ENCODE measurements at regions not wholly inside any gene's neighbourhood (a gene's known extent, or its start where the extent isn't known, plus 50 kb on each side); places are given as distances from the start of the nearest gene placed in this dataset.

DNA sequence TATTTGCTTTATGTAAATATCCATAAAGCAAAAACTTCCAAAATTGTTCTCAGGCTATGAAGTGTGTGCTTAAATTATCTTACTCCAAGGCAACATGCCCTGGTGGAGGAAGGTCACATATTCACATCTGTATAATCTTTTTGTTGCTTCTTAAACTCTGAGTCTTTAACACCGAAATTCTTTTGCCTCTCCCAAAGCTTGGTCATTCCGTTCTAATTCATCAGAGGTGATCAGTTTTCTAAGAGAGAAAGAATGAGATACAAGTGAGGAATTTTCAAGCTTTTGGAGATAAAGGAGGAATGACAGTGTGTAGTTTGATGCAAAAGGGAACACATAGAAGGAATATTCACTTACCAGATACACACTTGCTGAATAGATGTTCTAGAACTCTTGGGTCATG lies 561.7 kb downstream of the LTN1 start:
- Histone ChIP-seq H3K79me2 (ENCODE audit: control insufficient read depth, insufficient read depth, low read length, unreplicated experiment) (no peaks in the 10 kb centered on the region), H3K4me1 (ENCODE audit: control insufficient read depth, insufficient read depth, low read length, unreplicated experiment) (peaks cover 48% of the 10 kb centered on the region), H3K27me3 (ENCODE audit: insufficient read depth, low read length) (no peaks in the 10 kb centered on the region), H3K36me3 (ENCODE audit: insufficient read depth, low read length) (0 out of 2 replicates have a peak, but pooled peaks cover 4% of the 10 kb centered on the region), H3K4me3 (ENCODE audit: low read depth, low read length) (no peak overlapping the region), H2AFZ (ENCODE audit: low read length, unreplicated experiment) (peak overlapping the region; percentile 43), H3K27ac (ENCODE audit: low read depth, low read length) (peak overlapping the region; percentile 82)

DNA sequence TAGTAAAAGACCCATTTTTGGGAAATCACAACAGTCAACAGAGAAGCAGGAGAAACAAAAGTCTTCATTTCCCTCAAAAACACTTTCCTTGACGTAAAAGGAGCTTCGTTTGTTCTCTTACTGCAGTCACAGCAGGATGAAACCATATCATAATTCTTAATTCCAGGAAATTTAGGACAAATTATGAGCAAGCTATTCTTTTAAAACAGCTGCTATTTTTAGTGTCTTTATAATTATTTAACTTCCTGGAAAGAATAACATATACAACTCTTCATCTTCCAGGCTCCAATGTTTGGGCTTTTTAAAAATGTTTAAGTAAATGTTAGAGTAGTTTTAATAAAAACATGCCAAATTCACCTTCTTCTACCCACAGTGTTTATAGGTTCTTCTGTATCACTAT lies 563.5 kb downstream of the LTN1 start:
- Histone ChIP-seq H2AFZ (ENCODE audit: low read length, unreplicated experiment) (peak overlapping the region; percentile 3), H3K27ac (ENCODE audit: low read depth, low read length) (no peak overlapping the region), H3K36me3 (ENCODE audit: insufficient read depth, low read length) (0 out of 2 replicates have a peak, but pooled peaks cover 4% of the 10 kb centered on the region), H3K79me2 (ENCODE audit: control insufficient read depth, insufficient read depth, low read length, unreplicated experiment) (no peaks in the 10 kb centered on the region), H3K27me3 (ENCODE audit: insufficient read depth, low read length) (no peaks in the 10 kb centered on the region), H3K4me1 (ENCODE audit: control insufficient read depth, insufficient read depth, low read length, unreplicated experiment) (peaks cover 45% of the 10 kb centered on the region), H3K4me3 (ENCODE audit: low read depth, low read length) (no peak overlapping the region)

DNA sequence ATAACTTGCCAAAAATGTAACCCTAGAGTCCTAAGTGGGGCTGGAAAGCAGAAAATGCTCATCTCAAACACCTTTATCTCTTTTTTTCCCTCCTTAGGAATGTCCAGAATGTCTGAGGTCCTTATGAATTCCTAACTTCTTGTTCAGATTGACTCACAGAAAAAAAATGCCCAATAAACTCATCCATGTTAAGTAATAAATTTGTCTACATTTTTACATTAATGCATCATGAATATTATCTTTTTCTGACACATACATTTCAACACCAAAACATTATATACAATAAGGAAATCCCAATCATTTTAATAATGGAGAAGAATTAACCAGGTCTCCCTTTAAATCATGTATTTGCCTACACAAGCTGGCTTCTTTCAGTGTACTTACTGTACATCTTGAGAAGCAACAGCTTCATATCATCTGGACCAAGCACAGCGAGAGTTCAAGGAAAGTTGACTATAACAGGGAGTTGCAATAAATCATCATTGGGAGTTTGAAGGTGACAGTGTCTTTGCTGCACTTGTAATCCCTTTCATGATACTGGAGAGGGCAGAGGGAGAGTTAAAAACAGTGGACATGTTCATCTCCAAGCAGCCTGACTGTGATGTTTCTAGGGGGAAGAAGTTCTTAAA lies 565.2 kb downstream of the LTN1 start:
- H3K4me3 ChIP-seq (ENCODE audit: low read depth, low read length) = no peak overlapping the region
- no peaks in the 10 kb centered on the region for H3K79me2 ChIP-seq (ENCODE audit: control insufficient read depth, insufficient read depth, low read length, unreplicated experiment)
- H3K27ac ChIP-seq (ENCODE audit: low read depth, low read length) = peak overlapping the region; percentile 73
- 0 out of 2 replicates have a peak, but pooled peaks cover 4% of the 10 kb centered on the region for H3K36me3 ChIP-seq (ENCODE audit: insufficient read depth, low read length)
- H3K27me3 ChIP-seq (ENCODE audit: insufficient read depth, low read length) = no peaks in the 10 kb centered on the region
- peak overlapping the region; percentile 46 for H2AFZ ChIP-seq (ENCODE audit: low read length, unreplicated experiment)
- peaks cover 55% of the 10 kb centered on the region for H3K4me1 ChIP-seq (ENCODE audit: control insufficient read depth, insufficient read depth, low read length, unreplicated experiment)

DNA sequence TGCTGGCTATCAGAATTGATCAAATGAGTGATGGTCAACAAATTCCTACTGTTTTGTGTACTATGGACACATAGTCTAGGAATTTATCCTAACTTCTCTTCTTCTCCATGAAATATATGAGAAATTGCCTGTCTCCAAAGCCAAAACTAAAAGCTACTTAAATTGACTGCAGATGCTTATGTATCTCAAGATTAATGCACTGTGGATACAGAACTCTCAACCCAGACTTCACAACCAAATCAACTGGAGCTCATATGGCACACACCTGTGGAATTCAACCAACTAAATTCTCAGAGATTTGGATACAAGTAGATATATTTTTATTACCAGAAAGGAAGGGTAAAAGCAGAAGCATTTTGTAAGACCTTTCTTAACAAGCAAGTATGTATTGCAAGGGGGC lies 566.1 kb downstream of the LTN1 start:
- H3K27ac ChIP-seq (ENCODE audit: low read depth, low read length) = peak overlapping the region; percentile 73; the same call in 1 of the 2 replicates
- H3K36me3 ChIP-seq (ENCODE audit: insufficient read depth, low read length) = 0 out of 2 replicates have a peak, but pooled peaks cover 4% of the 10 kb centered on the region
- no peaks in the 10 kb centered on the region for H3K27me3 ChIP-seq (ENCODE audit: insufficient read depth, low read length)
- H3K79me2 ChIP-seq (ENCODE audit: control insufficient read depth, insufficient read depth, low read length, unreplicated experiment) = no peaks in the 10 kb centered on the region
- no peak overlapping the region for H3K4me3 ChIP-seq (ENCODE audit: low read depth, low read length)
- H2AFZ ChIP-seq (ENCODE audit: low read length, unreplicated experiment) = peak overlapping the region; percentile 46
- peaks cover 60% of the 10 kb centered on the region for H3K4me1 ChIP-seq (ENCODE audit: control insufficient read depth, insufficient read depth, low read length, unreplicated experiment)

DNA sequence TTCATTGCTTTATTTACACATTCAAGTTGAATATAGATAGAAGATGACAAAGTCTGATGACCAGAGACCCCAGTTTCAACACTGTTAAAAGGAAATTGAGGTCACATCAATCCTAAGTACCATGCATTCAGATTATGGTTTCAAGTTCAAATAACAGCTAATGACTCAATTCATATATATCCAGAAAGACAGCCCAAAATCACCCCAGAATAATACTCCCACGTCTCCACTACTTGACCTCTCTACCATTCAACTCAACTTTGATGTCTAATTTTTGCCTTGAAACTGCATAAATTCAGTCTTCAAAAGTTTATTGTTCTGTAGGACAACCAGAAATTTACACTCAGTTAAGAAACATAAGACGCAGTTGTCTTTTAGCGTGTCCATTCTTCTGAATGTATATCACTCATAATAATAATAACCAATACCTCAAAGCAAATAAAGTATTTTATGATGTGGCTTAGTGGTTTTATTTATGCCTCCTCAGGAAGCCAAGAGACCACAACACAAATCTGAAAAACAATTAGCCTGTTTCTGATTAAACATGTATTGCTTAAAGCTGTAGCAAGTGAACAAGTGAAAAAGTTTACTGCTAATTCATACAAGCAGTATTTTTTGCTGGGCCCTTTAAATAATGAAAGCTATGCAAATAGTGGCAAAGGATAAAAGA lies 569.0 kb downstream of the LTN1 start:
- no peaks in the 10 kb centered on the region for H3K27me3 ChIP-seq (ENCODE audit: insufficient read depth, low read length)
- 0 out of 2 replicates have a peak, but pooled peaks cover 1% of the 10 kb centered on the region for H3K36me3 ChIP-seq (ENCODE audit: insufficient read depth, low read length)
- H3K79me2 ChIP-seq (ENCODE audit: control insufficient read depth, insufficient read depth, low read length, unreplicated experiment) = no peaks in the 10 kb centered on the region
- peaks cover 57% of the 10 kb centered on the region for H3K4me1 ChIP-seq (ENCODE audit: control insufficient read depth, insufficient read depth, low read length, unreplicated experiment)
- H3K27ac ChIP-seq (ENCODE audit: low read depth, low read length) = no peak overlapping the region
- no peak overlapping the region for H3K4me3 ChIP-seq (ENCODE audit: low read depth, low read length)
- H2AFZ ChIP-seq (ENCODE audit: low read length, unreplicated experiment) = peak overlapping the region; percentile 41

GRCh38 chr21:28421716-28422524 lies 570.8 kb downstream of the LTN1 start:
- peaks cover 44% of the 10 kb centered on the region for H3K4me1 ChIP-seq (ENCODE audit: control insufficient read depth, insufficient read depth, low read length, unreplicated experiment)
- peak overlapping the region; percentile 84 for H3K27ac ChIP-seq (ENCODE audit: low read depth, low read length)
- H2AFZ ChIP-seq (ENCODE audit: low read length, unreplicated experiment) = peak overlapping the region; percentile 83
- H3K27me3 ChIP-seq (ENCODE audit: insufficient read depth, low read length) = no peaks in the 10 kb centered on the region
- H3K36me3 ChIP-seq (ENCODE audit: insufficient read depth, low read length) = no peaks in the 10 kb centered on the region
- no peaks in the 10 kb centered on the region for H3K79me2 ChIP-seq (ENCODE audit: control insufficient read depth, insufficient read depth, low read length, unreplicated experiment)
- no peak overlapping the region for H3K4me3 ChIP-seq (ENCODE audit: low read depth, low read length)

GRCh38 chr21:28419811-28420210 lies 572.9 kb downstream of the LTN1 start:
- Histone ChIP-seq H2AFZ (ENCODE audit: low read length, unreplicated experiment) (no peak overlapping the region), H3K27me3 (ENCODE audit: insufficient read depth, low read length) (no peaks in the 10 kb centered on the region), H3K36me3 (ENCODE audit: insufficient read depth, low read length) (no peaks in the 10 kb centered on the region), H3K4me1 (ENCODE audit: control insufficient read depth, insufficient read depth, low read length, unreplicated experiment) (peaks cover 36% of the 10 kb centered on the region), H3K27ac (ENCODE audit: low read depth, low read length) (no peak overlapping the region), H3K4me3 (ENCODE audit: low read depth, low read length) (no peak overlapping the region), H3K79me2 (ENCODE audit: control insufficient read depth, insufficient read depth, low read length, unreplicated experiment) (no peaks in the 10 kb centered on the region)

- Histone ChIP-seq H3K4me3 (ENCODE audit: low read depth, low read length) (no peak overlapping the region), H3K79me2 (ENCODE audit: control insufficient read depth, insufficient read depth, low read length, unreplicated experiment) (no peaks in the 10 kb centered on the region), H2AFZ (ENCODE audit: low read length, unreplicated experiment) (no peak overlapping the region), H3K4me1 (ENCODE audit: control insufficient read depth, insufficient read depth, low read length, unreplicated experiment) (peaks cover 33% of the 10 kb centered on the region), H3K27me3 (ENCODE audit: insufficient read depth, low read length) (no peaks in the 10 kb centered on the region), H3K27ac (ENCODE audit: low read depth, low read length) (no peak overlapping the region), H3K36me3 (ENCODE audit: insufficient read depth, low read length) (no peaks in the 10 kb centered on the region)
Observed at GRCh38 chr21:28418726-28419514, 573.8 kb downstream of the LTN1 start.

DNA sequence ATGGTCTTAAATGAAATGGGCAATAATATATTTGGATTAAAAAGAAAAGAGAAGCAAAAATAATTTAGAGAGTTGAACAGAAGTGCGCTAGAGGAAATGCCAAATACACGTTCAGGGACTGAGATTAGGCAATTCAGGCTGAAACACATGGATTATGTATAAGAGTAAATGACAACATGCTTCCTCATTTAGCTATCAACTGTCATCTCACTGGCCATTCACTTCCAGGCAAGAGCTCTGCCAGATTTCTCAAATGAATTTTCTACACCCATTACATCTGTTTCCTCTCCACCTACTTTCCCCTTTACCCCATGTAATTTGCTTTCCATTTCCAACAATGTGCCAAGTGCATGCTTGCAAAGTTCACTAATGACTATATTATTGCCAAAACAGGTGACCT lies 582.4 kb downstream of the LTN1 start:
- Histone ChIP-seq H3K4me3 (ENCODE audit: low read depth, low read length) (no peak overlapping the region), H3K79me2 (ENCODE audit: control insufficient read depth, insufficient read depth, low read length, unreplicated experiment) (no peaks in the 10 kb centered on the region), H3K27me3 (ENCODE audit: insufficient read depth, low read length) (no peaks in the 10 kb centered on the region), H3K4me1 (ENCODE audit: control insufficient read depth, insufficient read depth, low read length, unreplicated experiment) (no peaks in the 10 kb centered on the region), H3K36me3 (ENCODE audit: insufficient read depth, low read length) (no peaks in the 10 kb centered on the region), H2AFZ (ENCODE audit: low read length, unreplicated experiment) (no peak overlapping the region), H3K27ac (ENCODE audit: low read depth, low read length) (no peak overlapping the region)

DNA sequence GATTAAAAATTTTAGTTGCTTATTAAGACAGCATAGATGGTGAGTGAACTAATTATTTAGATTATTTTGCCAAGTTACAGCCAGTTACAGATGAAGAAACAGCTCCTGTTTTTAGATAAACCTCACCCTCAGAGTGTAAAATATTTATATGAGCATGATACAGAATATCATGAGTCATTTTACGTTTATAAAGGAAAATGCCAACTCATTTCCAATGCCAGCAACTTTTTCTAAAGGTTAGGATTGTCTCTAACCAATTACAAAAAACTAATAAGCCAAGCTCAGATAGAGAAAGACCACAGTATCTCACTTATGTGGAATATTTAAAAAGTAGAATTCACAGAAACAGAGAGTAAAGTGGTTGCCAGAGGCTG lies 590.1 kb downstream of the LTN1 start:
- peak overlapping the region; percentile 57 for H2AFZ ChIP-seq (ENCODE audit: low read length, unreplicated experiment)
- H3K27ac ChIP-seq (ENCODE audit: low read depth, low read length) = peak overlapping the region; percentile 23; the same call in 1 of the 2 replicates
- no peaks in the 10 kb centered on the region for H3K79me2 ChIP-seq (ENCODE audit: control insufficient read depth, insufficient read depth, low read length, unreplicated experiment)
- H3K27me3 ChIP-seq (ENCODE audit: insufficient read depth, low read length) = no peaks in the 10 kb centered on the region
- peaks cover 5% of the 10 kb centered on the region for H3K4me1 ChIP-seq (ENCODE audit: control insufficient read depth, insufficient read depth, low read length, unreplicated experiment)
- H3K36me3 ChIP-seq (ENCODE audit: insufficient read depth, low read length) = no peaks in the 10 kb centered on the region
- no peak overlapping the region for H3K4me3 ChIP-seq (ENCODE audit: low read depth, low read length)
